Activated T-cell treated with anti-CD3 and anti-CD28 coated beads for 48 hours (primary cell): ENCODE measurements at regions not wholly inside any gene's neighbourhood (a gene's known extent, or its start where the extent isn't known, plus 50 kb on each side); places are given as distances from the start of the nearest gene placed in this dataset.

Source experiments
- DNase-seq: peaks from one replicate; pipeline ENCODE4 v3.0.0-alpha.2; 2020; ENCODE audit warnings: low read depth

DNA sequence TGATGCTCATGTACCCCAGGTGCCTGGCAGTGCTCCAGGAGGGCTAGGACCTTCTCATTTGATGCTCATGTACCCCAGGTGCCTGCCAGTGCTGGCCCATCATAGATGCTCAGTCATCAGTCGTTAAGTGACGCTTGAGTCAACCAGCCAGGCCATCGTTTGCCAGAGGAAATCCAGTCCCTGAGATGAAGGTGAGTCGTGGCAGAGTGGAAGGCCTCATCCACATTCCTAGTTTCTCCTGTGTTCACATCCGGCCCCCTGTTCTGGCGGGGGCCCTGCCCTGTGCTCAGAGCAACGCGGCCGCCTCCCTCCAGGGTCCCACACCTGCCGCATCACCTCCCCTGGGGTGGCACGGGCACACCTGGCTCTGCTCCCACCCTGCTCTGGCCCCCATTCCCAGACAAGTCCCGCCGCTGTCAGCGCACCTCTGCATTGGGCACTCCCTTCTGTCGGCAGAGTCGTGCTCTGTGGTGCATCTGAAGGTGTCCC lies 279.9 kb downstream of the BRD1 start:
- DNase-seq, result no peak

GRCh38 chr22:49546811-49547585 lies 280.7 kb downstream of the BRD1 start:
- no peak for DNase-seq

DNA sequence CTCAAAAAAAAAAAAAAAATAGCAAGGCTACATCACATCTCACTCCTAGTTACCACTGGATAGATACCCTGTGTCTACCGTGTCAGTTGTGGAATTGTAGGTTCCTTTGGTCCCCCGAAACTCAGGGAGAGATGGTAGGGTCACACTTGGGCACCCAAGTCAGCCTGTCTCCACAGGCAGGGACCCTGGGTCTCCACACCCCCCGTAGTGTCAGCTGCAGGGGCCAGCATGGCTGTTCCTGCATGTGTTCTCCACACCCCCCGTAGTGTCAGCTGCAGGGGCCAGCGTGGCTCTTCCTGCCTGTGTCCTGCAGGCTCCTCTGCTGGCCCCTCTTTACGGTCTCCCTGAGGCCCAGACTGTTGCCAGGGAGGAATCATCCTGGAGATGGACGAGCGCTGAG lies 282.1 kb downstream of the BRD1 start:
- no peak for DNase-seq

DNA sequence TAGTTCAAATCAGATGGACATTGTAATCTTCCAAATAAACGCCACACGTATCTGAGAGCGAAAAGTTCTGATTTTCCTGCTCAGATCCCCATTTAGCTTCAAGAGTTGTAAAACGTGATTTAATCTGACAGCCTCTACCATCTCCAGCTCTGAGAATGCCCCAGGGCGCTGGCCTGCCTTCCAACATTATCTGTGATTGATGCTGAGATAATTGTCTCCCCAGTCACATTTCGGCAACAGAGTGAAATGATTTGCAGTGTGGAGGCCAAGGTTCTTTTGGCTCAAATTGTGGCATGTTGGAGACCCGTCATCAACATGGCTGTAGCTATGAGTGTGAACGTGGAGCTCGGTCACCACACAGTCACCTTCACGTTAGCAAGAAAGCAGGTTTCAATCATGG lies 283.4 kb downstream of the BRD1 start:
- no peak for DNase-seq

- DNase-seq, result no peak
Observed at GRCh38 chr22:49543876-49544275, 283.8 kb downstream of the BRD1 start.

DNA sequence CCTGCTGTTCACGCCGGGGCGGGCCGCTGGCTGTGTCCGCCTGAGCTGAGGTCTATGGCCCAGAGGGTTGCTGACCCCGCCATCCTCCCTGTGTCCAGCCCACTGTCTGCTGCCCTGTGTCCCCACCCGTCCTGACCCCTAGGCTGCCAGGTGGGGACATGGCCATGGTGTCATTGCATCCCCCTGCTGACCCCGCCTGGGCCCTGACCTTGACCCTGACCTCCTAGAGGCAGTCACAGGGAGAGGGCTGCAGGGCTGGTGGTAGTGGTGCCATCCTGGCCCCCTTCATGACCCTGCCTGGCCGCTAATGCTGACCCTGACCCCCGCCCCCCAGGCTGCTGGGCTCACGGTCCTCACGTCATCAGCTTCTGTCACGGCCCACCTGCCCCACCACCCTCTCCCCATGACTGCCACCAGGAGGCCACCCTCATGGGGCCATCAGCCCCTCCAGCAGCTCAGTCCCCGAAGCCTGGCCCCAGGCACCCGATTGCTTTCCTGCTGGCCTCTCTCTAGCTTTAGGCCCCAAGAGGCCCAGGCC lies 285.9 kb downstream of the BRD1 start:
- DNase-seq, result no peak

DNA sequence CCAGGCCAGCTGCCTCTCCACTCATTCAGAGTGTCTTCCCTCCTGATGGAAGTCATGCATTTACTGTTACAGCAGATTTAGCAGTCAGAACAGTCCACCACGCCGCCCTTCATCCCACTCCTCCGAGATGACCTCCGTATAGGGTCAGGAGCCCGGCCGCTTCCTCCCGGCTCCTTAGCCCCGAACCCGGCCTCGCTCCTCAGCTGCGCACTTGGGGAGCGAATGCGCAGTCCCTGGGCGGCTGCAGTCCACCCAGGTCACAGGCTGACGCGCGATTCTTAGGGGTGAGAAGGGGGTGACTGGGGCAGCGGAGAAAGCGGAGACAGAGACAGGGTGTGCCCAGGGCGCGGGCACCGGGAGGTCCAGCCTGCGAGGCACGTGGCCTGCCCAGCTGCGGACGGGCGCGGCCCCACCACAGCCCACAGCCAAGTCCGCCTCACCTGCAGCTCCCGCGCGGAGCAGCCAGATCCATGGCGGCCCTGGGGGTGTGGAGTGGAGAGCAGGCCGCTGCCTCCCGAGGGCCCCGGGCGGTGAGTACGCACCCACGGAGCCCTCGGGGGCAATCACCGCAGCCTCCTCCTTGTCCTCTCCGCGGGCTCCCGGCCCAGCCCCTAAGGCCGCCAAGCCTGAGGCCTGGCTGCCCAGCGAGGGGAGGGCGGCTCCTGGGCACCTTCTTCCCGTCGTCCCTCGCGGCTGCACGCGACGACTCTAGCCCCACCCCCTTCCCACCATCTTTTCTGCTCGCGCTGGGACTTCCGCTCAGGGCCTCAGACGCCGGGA lies 286.6 kb downstream of the BRD1 start:
- DNase-seq, result no peak

GRCh38 chr22:49540084-49540912 lies 287.4 kb downstream of the BRD1 start:
- no peak for DNase-seq

GRCh38 chr22:49538006-49538405 lies 289.7 kb downstream of the BRD1 start:
- no peak for DNase-seq

- DNase-seq, result no peak
Observed at GRCh38 chr22:49536571-49537131, 291.0 kb downstream of the BRD1 start.

- DNase-seq, result no peak
Observed at GRCh38 chr22:49535527-49536125, 292.0 kb downstream of the BRD1 start.

DNA sequence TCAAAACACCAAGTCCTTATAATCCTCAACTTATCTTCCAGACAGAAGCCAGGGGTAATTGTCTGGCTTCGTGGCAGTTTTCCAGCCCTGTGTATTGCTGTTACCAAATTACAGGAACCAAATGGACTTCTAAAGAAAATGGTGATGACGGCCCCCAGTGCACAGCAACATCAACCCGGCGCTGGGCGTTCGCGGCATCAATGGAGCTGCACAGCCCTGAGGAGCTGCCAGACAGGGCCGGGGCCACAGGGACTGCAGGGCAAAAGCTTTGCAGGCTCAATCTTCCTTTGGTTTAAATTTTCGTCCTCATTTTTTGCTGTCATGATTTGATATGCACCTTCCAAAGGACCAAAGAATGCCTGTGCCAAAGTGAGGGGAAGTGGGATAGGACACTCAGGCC lies 292.5 kb downstream of the BRD1 start:
- no peak for DNase-seq

DNA sequence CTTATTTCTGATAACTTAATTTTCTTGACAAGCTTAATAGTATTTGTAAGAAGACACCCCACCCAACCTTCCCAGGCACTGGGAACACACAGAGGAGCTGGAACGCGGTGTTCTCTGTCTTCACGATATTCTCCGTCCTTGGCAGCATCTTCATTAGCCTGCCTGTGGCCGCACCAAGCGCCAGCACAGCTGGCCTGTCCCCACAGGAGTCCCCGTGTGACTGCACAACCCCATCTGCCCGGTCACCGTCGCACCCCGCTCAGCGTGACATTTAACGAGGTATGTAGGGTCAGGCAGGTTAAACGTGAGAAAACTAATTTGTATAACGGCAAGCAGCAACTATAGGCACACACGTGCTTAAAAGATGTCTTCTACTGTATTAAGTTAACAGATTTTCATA lies 293.3 kb downstream of the BRD1 start:
- no peak for DNase-seq

DNA sequence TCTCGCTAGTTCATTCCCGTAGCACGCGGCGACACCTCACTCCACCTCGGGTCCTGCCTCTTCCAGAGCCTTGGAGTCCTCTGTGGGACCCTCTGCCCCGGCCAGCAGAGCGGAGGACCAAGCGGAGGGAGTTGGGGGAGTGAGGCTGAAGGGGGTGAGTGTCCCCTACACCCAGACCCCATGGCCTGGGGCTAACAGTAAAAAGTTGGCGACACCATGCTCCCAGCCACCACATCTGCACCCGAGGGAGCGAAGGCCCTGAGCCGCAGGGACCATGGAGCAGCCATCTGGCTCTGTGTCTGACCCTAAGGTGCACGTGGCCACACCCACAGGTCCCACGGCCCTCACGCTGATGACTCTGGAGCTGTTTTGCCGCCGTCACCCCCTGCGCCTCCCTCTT lies 293.8 kb downstream of the BRD1 start:
- DNase-seq, result no peak

- DNase-seq, result no peak
Observed at GRCh38 chr22:49532869-49533802, 294.5 kb downstream of the BRD1 start.

DNA sequence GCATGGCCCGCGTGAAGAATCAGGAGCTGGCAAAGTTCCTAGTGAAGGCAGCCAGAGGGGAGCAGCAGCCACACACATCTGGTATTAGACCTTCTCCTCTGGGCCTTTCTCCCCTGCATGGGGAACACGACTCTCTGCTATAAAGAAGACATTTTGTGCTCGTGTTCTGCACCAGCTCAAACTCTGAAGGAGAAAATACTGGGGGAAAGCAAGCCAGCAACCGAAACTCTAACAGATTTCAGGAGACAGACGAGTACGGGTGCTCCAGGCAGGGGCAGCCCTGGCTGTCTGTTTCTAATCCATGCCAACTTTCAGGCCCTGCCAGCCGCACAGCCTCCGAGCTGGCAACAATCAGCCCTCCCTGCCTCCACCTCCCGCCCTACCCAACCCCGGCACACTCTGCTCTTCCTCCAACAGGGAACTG lies 296.3 kb downstream of the BRD1 start:
- no peak for DNase-seq

DNA sequence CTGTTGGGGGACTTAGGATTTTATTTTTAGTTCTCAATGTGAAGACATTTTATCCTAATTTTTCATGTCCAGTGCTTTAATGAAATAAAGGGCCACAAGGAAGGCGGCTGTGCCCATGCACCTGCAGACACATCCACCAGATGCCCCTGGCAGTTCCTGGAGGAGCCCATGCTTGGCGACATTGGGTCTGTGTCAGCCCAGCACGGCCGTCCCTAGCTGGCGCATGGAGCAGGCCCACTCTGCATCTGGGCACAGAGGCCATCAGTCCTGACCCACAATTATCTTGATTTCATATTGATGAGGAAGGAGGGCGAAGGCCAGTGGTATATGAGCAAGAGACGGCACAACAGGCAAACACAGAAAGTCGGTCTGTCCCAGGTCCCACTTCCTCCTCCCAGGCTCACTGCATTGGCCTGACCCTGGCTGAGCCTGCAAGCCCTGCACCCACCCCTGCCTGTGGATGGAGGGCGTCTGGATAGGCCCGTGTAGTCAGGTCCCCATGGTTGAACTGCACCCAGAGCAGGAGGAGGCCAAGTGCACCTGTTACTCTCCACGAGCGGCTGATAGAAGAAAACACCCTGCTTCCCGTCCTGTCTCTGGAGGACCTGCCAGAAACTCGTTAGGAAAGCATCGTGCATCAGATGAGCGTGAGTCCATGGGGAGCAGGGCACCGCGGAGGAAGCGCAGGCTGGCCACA lies 296.9 kb downstream of the BRD1 start:
- DNase-seq, result no peak

- DNase-seq, result no peak
Observed at GRCh38 chr22:49528420-49528720, 299.3 kb downstream of the BRD1 start.

DNA sequence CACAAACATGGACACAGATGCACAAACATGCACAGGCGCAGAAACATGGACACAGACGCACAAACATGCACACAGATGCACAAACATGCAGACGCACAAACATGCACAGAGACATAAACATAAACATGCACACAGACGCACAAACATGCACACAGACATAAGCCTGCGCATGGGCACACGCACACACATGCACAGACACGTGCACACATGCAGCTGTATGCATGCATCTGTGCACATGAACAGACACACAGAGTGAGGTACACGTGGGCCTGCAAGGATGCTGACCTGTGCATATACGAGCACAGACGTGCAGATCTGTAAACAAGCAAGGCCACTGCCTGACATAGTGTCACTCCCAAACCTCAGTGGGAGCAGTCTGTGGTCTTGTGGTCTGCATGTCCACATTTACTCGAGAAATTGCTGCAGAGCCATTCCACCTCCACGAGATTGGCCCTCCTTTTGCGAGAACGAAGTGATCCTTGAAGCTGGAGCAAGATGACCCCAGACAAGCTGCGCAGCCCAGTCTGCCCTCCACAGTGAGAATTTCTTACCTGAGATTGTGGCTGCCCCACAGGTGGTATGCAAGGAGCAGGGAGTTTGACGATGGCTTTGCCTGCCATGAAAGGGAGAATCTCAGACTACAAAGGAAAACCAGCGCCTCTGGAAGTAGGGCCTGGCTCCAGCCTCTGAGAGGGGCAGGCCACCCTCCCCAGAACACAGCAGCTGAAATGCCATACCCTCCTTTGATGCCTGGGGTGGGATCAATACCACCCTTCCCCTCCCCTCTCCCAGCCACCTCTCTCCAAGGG lies 299.9 kb downstream of the BRD1 start:
- DNase-seq, result no peak
